22Rv1 (cell line): ENCODE measurements at regions not wholly inside any gene's neighbourhood (a gene's known extent, or its start where the extent isn't known, plus 50 kb on each side); places are given as distances from the start of the nearest gene placed in this dataset.
"Not testable (repeated sequence)": the region's sequence is repeated elsewhere in the genome, so short reads cannot be mapped to it uniquely, and the experiment has no call there.

Source experiments
- H3K27ac ChIP-seq: fragments of 450-650 bp; 2 replicates; pipeline ENCODE4 v1.5.1; 2017
- CTCF ChIP-seq: fragments of 450-650 bp; IDR thresholded peaks from 2 replicates; pipeline ENCODE4 v1.5.1; 2017; ENCODE audit warnings: mild to moderate bottlenecking
- ZFX ChIP-seq: fragments of 450-650 bp; IDR thresholded peaks from 2 replicates; pipeline ENCODE4 v1.6.1; 2017; ENCODE audit warnings: antibody characterized with exemption, borderline replicate concordance

GRCh38 chr12:9468998-9469397 is 138.7 kb downstream of the KLRB1 start:
- H3K27ac ChIP-seq = not testable (repeated sequence)
- TF ChIP-seq CTCF = peak; percentile 45

GRCh38 chr12:9468144-9468543 is 139.6 kb downstream of the KLRB1 start:
- TF ChIP-seq CTCF = peak; percentile 19; the same call in 1 of the 2 replicates
- H3K27ac ChIP-seq = not testable (repeated sequence)

GRCh38 chr12:9464408-9464807 is 143.3 kb downstream of the KLRB1 start:
- TF ChIP-seq ZFX = no peak
- no peak overlapping the region for H3K27ac ChIP-seq

- not testable (repeated sequence) for H3K27ac ChIP-seq
Measured at GRCh38 chr12:9455516-9455915, 152.2 kb downstream of the KLRB1 start.

GRCh38 chr12:9454021-9454420 is 153.7 kb downstream of the KLRB1 start:
- not testable (repeated sequence) for H3K27ac ChIP-seq

GRCh38 chr12:9450127-9450567 is 157.6 kb downstream of the KLRB1 start:
- not testable (repeated sequence) for H3K27ac ChIP-seq

GRCh38 chr12:9449657-9450126 is 158.0 kb downstream of the KLRB1 start:
- not testable (repeated sequence) for H3K27ac ChIP-seq

- peak overlapping the region; percentile 74; the same call in 1 of the 2 replicates for H3K27ac ChIP-seq
- TF ChIP-seq CTCF = no peak
- TF ChIP-seq ZFX = no peak
Measured at GRCh38 chr12:9449181-9449580, 158.5 kb downstream of the KLRB1 start.

GRCh38 chr12:9448648-9449047 is 159.1 kb downstream of the KLRB1 start:
- peak overlapping the region; percentile 74 for H3K27ac ChIP-seq

- H3K27ac ChIP-seq = peak overlapping the region; percentile 74
Measured at GRCh38 chr12:9447791-9448614, 159.7 kb downstream of the KLRB1 start.

GRCh38 chr12:9446883-9447761 is 160.6 kb downstream of the KLRB1 start:
- H3K27ac ChIP-seq = peak overlapping the region; percentile 74

- not testable (repeated sequence) for H3K27ac ChIP-seq
Measured at GRCh38 chr12:9440428-9440827, 167.3 kb downstream of the KLRB1 start.

- H3K27ac ChIP-seq = not testable (repeated sequence)
Measured at GRCh38 chr12:9435682-9436081, 172.0 kb downstream of the KLRB1 start.

- not testable (repeated sequence) for H3K27ac ChIP-seq
Measured at GRCh38 chr12:9430385-9430784, 177.3 kb downstream of the KLRB1 start.

GRCh38 chr12:9428856-9429255 is 178.9 kb downstream of the KLRB1 start:
- H3K27ac ChIP-seq = not testable (repeated sequence)

- H3K27ac ChIP-seq = not testable (repeated sequence)
Measured at GRCh38 chr12:9425429-9425828, 182.3 kb downstream of the KLRB1 start.

- not testable (repeated sequence) for H3K27ac ChIP-seq
Measured at GRCh38 chr12:9424175-9424740, 183.5 kb downstream of the KLRB1 start.
